ENCODE measurements at regions not wholly inside any gene's neighbourhood (a gene's known extent, or its start where the extent isn't known, plus 50 kb on each side); places are given as distances from the start of the nearest gene placed in this dataset.

- H3K36me3 Mint-ChIP-seq (ENCODE audit: insufficient read depth): no peaks in the 10 kb centered on the region
- H3K4me1 Mint-ChIP-seq (ENCODE audit: low read depth): no peaks in the 10 kb centered on the region
- H3K27me3 Mint-ChIP-seq: no peaks in the 10 kb centered on the region
- H3K9me3 Mint-ChIP-seq (ENCODE audit: low read depth): peaks cover 10% of the 10 kb centered on the region
- DNase-seq (ENCODE audit: low spot score, unreplicated experiment): no peak
- no peak overlapping the region for H3K4me3 Mint-ChIP-seq (ENCODE audit: low read depth)
- TF ChIP-seq, protein P1, sequence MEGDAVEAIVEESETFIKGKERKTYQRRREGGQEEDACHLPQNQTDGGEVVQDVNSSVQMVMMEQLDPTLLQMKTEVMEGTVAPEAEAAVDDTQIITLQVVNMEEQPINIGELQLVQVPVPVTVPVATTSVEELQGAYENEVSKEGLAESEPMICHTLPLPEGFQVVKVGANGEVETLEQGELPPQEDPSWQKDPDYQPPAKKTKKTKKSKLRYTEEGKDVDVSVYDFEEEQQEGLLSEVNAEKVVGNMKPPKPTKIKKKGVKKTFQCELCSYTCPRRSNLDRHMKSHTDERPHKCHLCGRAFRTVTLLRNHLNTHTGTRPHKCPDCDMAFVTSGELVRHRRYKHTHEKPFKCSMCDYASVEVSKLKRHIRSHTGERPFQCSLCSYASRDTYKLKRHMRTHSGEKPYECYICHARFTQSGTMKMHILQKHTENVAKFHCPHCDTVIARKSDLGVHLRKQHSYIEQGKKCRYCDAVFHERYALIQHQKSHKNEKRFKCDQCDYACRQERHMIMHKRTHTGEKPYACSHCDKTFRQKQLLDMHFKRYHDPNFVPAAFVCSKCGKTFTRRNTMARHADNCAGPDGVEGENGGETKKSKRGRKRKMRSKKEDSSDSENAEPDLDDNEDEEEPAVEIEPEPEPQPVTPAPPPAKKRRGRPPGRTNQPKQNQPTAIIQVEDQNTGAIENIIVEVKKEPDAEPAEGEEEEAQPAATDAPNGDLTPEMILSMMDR (IDR thresholded peaks at IDR 0.05; ENCODE audit: unreplicated experiment): no peak
- no peak overlapping the region for H3K27ac Mint-ChIP-seq
Measured at GRCh38 chrX:112137276-112137675, 54.7 kb upstream of the TRPC5 start.

All from progenitor cell of endocrine pancreas (in vitro differentiated cells).